G401.6 (cell line): ENCODE measurements at regions not wholly inside any gene's neighbourhood (a gene's known extent, or its start where the extent isn't known, plus 50 kb on each side); places are given as distances from the start of the nearest gene placed in this dataset.
A peak's percentile ranks its signal among the peaks of the same experiment; 100 is the strongest.

ENCODE experiments used
- FAIRE-seq: peaks from 2 replicates; lab custom pipeline; 2012; peaks lifted over from hg19 to GRCh38; lab: Jason Lieb, UNC

- FAIRE-seq, result no peak
Observed at GRCh38 chr4:35604252-35604651, 640.1 kb downstream of the ARAP2 start.

- no peak for FAIRE-seq
Observed at GRCh38 chr4:35604724-35605123, 639.6 kb downstream of the ARAP2 start.

GRCh38 chr4:35608205-35608604 is 636.1 kb downstream of the ARAP2 start:
- FAIRE-seq, result no peak

GRCh38 chr4:35614120-35614519 is 630.2 kb downstream of the ARAP2 start:
- FAIRE-seq, result no peak

- FAIRE-seq, result no peak
Observed at GRCh38 chr4:35639929-35640328, 604.4 kb downstream of the ARAP2 start.

GRCh38 chr4:35643661-35644060 is 600.7 kb downstream of the ARAP2 start:
- FAIRE-seq, result no peak

- no peak for FAIRE-seq
Observed at GRCh38 chr4:35644591-35644990, 599.7 kb downstream of the ARAP2 start.

GRCh38 chr4:35649011-35649410 is 595.3 kb downstream of the ARAP2 start:
- no peak for FAIRE-seq

- FAIRE-seq, result no peak
Observed at GRCh38 chr4:35649778-35650177, 594.5 kb downstream of the ARAP2 start.

GRCh38 chr4:35652197-35652596 is 592.1 kb downstream of the ARAP2 start:
- FAIRE-seq, result no peak

- no peak for FAIRE-seq
Observed at GRCh38 chr4:35653451-35653850, 590.9 kb downstream of the ARAP2 start.

GRCh38 chr4:35673137-35673536 is 571.2 kb downstream of the ARAP2 start:
- no peak for FAIRE-seq

- no peak for FAIRE-seq
Observed at GRCh38 chr4:35684755-35685154, 559.6 kb downstream of the ARAP2 start.

GRCh38 chr4:35689870-35690269 is 554.4 kb downstream of the ARAP2 start:
- FAIRE-seq, result no peak

GRCh38 chr4:35690271-35690670 is 554.0 kb downstream of the ARAP2 start:
- FAIRE-seq, result no peak

- FAIRE-seq, result no peak
Observed at GRCh38 chr4:35695003-35695402, 549.3 kb downstream of the ARAP2 start.

- FAIRE-seq, result no peak
Observed at GRCh38 chr4:35695421-35695820, 548.9 kb downstream of the ARAP2 start.

- FAIRE-seq, result no peak
Observed at GRCh38 chr4:35697210-35697736, 547.0 kb downstream of the ARAP2 start.

- no peak for FAIRE-seq
Observed at GRCh38 chr4:35700663-35701062, 543.7 kb downstream of the ARAP2 start.

GRCh38 chr4:35709080-35709479 is 535.2 kb downstream of the ARAP2 start:
- no peak for FAIRE-seq

GRCh38 chr4:35710343-35710742 is 534.0 kb downstream of the ARAP2 start:
- no peak for FAIRE-seq

GRCh38 chr4:35711127-35711526 is 533.2 kb downstream of the ARAP2 start:
- FAIRE-seq, result peak; percentile 81

- FAIRE-seq, result no peak
Observed at GRCh38 chr4:35723973-35724372, 520.3 kb downstream of the ARAP2 start.

GRCh38 chr4:35725131-35725530 is 519.2 kb downstream of the ARAP2 start:
- no peak for FAIRE-seq

- FAIRE-seq, result no peak
Observed at GRCh38 chr4:35730414-35730813, 513.9 kb downstream of the ARAP2 start.
